Nucleus accumbens (tissue), 56 donors: ENCODE measurements at regions not wholly inside any gene's neighbourhood (a gene's known extent, or its start where the extent isn't known, plus 50 kb on each side); places are given as distances from the start of the nearest gene placed in this dataset.

ENCODE experiments used
- DNase-seq, 56 donors: peaks; one replicate each; lab custom pipeline; 2025; lab: John Stamatoyannopoulos, UW

DNA sequence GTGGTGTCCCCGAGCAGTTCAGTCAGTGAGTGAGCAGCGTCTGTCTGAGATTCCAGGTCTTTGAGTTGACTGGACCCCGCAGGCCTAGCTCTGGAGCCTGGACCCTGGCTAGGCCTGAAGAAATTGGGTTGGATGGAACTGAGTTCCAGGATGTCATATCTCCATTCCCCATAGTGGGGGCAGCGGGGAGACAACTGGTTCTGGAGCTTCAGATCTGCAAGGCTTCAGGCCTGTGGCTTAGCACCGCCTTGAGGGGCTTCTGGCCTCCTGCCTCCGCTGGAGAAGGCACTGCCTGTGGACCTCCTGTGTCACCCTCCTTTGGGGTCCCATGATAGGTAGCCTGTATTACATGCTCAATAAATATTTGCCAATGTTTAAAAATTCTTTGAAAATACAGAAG is 288.4 kb upstream of the ID2 start:
- DNase-seq, result no peak

- peak in 2 of 56 donors; percentile 9 to 17 for DNase-seq
Measured at GRCh38 chr2:8394131-8394530, 287.7 kb upstream of the ID2 start.

DNA sequence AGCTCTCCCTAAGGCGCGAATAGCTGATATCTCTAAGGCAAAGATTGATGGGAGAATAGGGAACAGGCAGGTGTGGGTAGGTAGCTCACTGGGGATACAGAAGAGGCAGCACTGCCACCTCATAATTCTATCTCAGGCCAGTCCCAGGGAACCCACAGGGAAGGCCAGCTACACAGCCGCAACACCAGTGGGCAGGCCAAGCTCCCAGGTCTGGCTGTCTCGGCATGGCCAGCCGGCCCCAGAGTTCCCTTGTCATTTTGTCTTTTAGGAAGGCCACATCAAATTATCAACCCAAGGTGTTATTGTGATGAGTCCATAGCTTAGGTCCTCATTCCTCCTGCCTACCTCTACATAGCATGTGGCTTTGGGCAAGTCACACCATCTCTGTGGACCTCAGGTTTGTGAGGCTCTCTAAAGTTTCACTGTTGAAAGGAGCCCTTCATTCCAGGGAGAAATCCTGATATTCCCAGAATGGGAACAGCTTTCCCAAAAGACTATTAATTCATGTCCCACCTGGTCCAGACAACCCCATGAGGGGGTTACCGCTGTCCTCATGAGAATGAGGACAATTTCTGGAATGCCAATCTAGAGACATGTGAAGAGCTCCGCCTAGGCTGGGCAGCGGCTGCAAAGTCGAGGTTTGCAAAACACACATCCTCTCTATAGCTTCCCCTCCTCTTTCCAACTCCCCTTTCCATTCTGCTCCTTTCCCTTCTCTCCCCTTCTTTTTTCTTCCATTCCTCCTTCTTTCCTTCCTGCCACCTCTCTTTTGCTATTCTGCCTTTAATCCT is 287.1 kb upstream of the ID2 start:
- DNase-seq, result no peak

DNA sequence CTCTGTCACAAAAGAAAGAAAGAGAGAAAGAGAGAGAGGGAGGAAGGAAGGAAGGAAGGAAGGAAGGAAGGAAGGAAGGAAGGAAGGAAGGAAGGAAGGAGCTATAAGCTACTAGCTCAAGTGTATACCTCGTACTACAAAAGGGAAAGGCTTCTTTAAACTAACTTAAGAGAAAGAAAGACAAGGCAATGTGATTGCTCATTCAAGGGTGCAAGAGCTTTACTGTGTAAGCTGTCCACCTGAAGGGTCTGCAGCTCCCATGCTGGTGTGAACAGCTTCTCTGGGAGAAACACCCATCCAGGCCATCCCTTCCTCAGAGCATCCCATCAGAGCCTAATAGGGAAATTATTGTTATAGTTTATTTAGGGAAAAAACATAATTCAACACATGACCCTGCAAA is 286.1 kb upstream of the ID2 start:
- DNase-seq, result no peak

DNA sequence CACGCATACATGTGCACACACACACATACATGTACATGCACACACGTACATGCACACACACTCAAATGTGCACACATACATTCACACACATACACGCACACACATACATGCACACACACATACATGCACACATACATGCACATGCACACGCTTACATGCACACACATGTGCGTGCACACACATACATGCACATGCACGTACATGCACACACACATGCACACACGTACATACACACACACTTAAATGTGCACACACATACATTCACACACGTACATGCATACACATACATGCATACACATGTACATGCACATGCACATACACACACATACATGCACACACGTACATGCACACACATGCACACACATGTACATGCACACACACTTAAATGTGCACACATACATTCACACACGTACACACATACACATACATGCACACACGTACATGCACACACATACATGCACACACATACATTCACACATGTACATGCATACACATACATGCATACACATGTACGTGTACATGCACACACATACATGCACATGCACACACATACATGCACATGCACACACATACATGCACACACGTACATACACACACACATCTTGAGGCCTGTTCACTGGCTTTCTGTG is 283.7 kb upstream of the ID2 start:
- DNase-seq, result no peak

- no peak for DNase-seq
Measured at GRCh38 chr2:8399731-8400130, 282.1 kb upstream of the ID2 start.

- no peak for DNase-seq
Measured at GRCh38 chr2:8400196-8400595, 281.7 kb upstream of the ID2 start.

GRCh38 chr2:8402222-8402621 is 279.6 kb upstream of the ID2 start:
- DNase-seq, result no peak

DNA sequence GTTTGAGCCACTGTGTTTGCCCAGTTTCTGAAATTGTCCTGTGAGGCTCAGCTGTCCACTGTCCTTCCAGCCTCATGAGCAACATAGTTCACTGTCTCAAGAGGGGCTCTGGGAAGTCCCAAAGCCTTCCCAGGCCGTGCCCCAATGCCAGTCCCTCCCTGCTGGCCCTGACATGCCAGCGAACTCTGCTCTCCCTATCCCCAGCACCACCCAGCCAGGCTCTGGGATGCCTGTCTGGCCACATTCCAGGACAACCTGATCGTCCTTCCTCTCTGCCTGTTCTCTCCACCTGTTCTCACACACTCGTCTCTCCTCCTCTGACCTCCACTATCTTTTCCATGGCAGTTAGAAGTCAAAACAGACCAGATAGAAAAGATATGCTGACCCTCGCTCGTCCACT is 278.0 kb upstream of the ID2 start:
- no peak for DNase-seq

DNA sequence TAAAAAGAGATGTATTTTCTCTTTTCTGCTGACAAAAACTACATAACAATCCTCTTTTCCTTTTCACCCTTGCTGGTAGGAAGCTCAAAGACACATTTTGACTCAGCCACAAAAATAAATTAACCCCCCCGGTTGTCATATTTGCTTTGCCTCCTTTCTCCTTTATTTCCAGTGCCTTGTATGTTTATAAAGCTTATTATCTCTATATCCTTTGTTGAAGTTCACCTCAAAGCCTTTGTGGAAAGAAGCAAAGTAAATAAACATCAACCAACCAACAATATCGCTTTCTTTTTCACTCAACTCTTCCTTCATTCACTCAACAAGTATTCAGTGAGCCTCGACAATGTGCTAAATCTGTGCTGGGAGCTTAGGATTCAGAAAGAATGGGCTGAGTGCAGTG is 276.5 kb upstream of the ID2 start:
- no peak for DNase-seq

- no peak for DNase-seq
Measured at GRCh38 chr2:8406271-8406670, 275.6 kb upstream of the ID2 start.

DNA sequence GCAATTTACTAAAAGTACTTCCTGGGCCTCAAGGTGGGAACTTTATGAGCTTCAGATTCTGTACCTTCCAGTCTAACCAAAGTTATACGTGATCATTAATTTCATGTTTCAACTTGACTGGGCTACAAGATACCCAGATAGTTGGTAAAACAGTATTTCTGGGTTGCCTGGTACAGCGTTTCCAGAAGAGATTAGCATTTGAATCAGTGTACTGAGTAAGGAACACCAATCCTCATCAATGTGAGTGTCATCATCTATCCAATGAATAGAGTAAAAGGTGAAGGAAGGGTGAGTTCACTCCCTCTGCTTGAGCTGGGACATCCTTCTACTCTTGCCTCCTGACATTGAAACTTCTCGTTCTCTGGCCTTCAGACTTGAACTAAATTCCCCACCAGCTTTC is 274.5 kb upstream of the ID2 start:
- no peak for DNase-seq

DNA sequence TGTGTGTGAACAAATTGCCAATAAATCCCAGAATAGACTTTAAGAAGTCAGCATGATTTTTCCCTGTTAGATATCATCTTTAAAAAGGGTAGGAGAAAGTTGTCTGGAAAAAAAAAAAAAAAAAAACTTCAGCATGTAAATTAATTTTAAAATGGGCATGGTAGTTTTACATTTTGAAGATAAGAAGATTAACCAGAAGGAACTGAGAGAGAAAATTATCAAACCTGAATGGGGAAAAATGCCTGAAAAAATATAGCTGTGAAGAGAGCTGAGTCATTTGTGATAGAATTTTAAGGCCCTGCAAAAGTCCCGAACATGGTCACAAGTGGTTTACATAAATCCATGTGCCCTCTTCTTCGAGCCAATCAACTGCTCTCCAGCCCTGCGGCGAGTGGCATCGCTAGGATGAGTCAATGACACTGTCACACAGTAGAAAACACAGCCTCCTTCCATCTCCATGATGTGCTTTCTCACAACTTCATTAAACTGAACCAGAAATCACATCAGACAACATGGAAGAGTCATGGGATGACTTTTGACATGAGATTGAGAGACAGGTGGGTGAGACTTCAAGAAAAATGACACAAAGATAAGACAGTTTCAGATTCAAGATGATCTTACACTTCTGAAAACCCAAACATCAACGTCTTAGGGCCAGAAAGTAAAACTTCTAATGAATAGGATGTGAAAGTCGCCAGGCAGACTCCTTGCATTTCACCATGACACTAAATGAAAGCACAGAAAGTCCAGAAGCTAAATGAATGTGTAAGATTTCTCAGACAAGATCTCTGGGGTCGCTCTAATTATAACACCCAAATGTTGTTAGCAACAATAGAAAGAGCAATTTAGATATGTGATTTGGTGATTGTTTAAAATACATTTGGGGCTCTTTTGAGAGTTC is 273.0 kb upstream of the ID2 start:
- DNase-seq, result no peak

DNA sequence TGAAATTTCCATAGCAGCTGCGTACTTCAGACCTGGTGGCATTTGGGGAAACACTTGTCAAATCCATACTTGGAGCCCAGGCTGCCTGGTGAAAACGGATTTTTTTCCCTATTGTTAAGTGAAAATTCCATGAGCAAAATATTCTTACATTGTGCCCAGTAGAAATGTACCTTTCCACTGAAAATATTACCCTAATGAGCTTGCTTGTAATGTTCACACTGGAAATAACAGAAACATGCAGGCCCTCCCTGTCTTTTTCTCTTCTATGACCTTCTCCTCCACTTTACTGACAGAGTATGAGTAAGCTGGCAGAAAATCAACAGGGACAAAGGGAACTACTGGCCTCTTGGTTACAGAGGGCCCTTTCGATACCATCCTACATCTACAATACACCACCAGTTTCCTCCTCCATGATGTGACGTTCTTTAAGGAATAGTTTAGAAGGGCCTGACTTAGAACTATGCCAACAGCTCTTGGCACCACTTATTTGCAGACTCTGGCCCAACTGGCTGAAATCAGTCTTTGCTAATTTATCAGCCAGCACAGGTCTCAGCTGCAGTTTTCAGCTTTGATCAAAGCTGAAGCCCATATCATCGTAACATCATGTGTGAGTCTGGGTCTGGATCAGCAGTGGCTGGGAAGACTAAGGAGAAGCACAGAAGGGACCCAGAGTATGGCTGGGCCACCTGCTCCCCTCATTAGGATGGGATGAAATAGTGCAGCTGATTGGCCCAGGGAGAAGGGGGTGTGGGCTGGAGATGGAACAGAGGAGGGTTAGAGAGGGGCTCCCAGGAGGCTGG is 272.2 kb upstream of the ID2 start:
- DNase-seq, result no peak

DNA sequence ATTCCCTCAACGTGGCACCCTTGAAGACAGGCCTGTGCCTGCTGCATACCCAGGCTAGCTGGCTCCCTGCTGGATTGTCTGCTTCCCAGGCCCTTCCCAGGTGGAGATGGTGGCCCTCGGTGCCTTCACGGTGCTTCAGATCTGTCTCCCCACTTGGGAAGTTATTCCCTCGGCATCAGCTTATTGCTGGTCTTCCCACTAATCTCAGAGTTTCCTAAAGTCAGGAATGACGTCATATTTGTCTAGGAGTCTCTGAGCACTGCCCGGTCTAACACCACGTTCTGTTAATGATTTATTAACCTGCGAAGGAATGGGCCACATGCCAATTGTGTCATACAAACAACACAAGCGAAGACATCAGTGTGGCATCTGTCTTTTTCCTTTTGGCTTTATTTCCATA is 269.8 kb upstream of the ID2 start:
- DNase-seq, result peak in 2 of 56 donors; percentile 10 to 50

DNA sequence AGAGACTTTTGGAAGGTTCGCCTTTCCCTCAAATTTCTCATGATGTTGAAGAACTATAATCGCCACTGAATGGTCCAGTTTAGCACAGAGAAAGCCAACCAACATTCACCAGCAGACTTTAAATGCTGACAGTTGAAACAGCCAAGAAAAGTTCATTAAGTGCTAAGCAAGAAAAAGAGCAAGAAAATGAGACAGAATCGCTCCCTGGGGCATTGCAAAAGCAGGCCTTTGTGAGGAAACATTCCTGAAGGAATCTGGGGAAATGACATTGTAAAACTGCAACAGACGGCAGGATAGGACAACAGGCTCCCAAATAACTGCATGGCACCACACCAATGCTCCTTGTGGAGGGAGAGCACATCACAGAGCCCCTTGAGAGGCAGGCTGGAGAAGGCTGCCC is 269.3 kb upstream of the ID2 start:
- peak in 23 of 56 donors; percentile 5 to 74 (median 29) for DNase-seq

GRCh38 chr2:8413589-8414135 is 268.2 kb upstream of the ID2 start:
- DNase-seq, result no peak

DNA sequence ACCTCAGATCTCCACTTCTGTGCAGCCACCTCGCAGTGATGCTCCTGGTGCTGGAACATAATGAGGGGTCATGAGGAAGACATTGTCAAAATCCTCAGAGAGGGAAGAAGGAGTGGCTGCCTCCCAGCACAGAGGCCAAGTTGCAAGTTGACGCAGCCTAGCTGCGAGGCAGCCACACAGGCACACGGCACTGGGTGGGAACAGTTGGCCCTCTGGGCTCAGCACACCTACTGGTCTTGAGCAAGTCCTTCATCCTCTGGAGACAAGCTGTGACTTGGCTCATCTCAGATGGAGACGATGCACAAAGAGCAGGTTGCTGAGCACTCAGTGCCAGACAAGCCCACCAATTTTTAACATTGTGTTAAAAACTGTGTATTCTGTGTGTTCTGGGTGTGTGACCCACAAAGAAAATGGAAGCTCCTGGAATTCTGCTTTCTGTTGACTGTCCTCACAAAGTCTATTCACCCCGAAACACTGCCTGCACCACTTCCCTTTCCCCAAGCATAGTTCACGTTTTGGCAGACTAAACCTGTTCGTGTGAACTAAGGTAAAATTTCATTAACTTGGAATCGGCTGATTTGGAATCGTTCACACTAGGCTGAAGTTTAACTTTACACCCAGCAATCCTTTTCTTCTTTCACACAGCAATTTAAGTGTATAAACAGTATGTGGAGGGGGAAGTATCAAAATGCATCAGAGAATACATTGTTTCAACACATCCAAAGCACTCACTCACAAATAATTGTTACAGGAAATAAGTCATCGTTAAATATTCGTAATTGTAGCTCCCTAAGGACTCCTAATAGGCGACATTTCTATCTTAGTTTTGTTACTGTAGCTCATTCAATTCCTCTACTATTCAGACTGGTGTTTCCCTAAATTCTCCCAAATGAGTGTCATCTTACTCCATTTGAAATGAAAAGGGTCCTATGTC is 266.6 kb upstream of the ID2 start:
- DNase-seq, result no peak

DNA sequence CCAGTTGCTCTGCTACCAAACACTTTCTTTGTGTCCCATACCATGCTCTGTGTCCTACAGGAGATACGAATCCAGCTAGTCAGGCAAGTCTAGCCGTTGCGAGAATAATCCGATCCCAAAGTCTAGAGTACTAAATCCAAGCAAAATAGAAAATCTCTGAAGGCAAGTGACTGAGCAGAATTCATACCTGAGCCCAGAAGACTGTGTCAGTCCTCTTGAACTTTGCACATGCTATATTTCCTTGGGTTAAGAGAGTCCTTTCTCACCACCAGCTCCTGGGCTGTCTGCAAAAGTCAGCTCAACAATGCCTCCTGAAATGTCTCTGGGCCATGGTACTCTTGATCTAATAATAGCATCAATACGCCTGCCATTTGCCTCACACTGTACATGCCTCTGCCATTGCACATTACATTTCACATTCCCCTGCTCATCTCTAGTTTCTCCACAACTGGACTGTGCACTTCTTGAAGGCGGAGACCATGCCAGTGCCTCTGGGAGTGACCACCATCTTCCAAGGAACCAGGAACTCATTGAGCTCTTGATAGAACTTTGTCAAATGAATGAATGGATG is 265.8 kb upstream of the ID2 start:
- DNase-seq, result no peak
